Esophagus squamous epithelium (tissue), 5 donors: ENCODE measurements at regions not wholly inside any gene's neighbourhood (a gene's known extent, or its start where the extent isn't known, plus 50 kb on each side); places are given as distances from the start of the nearest gene placed in this dataset.

Source experiments
- DNase-seq: peaks from one replicate; lab custom pipeline; 2025; lab: John Stamatoyannopoulos, UW
- H3K27ac ChIP-seq, 4 donors: fragments of 200-600 bp; sonication (generic); one replicate each; pipeline ENCODE4 v1.5.1; 2016 to 2019; ENCODE audit warnings: mild to moderate bottlenecking in 1 of 4
- H3K27me3 ChIP-seq, 4 donors: fragments of 200-600 bp; sonication (generic); 1 replicate in 3 of 4; 2 replicates in 1 of 4; pipeline versions ENCODE4 v1.5.1 to v1.6.0; 2017 to 2021; ENCODE audit warnings: antibody characterized with exemption in 1 of 4
- H3K36me3 ChIP-seq, 3 donors: fragments of 200-600 bp; sonication (generic); one replicate each; pipeline ENCODE4 v1.5.1; 2016 to 2019
- H3K4me1 ChIP-seq, 3 donors: fragments of 200-600 bp; sonication (generic); one replicate each; pipeline ENCODE4 v1.5.1; 2017 to 2019
- H3K4me3 ChIP-seq, 4 donors: fragments of 200-600 bp; sonication (generic); 1 replicate in 3 of 4; 2 replicates in 1 of 4; pipeline ENCODE4 v1.5.1; 2016 to 2019; ENCODE audit warnings: mild to moderate bottlenecking in 2 of 4, moderate library complexity in 1 of 4
- H3K9me3 ChIP-seq, 3 donors: fragments of 200-600 bp; sonication (generic); one replicate each; pipeline ENCODE4 v1.5.1; 2016 to 2019
- CTCF ChIP-seq, 6 experiments: fragments of 450-650 bp in 4 of 6; fragments of 200-600 bp in 2 of 6; sonication (generic) in 2 of 6; IDR thresholded peaks; one replicate each; pipeline ENCODE4 v1.5.1; 2016 to 2019; ENCODE audit warnings: antibody characterized with exemption in 6 of 6, mild to moderate bottlenecking in 4 of 6, moderate library complexity in 4 of 6
- POLR2A ChIP-seq, 4 donors: fragments of 450-650 bp; IDR thresholded peaks; one replicate each; pipeline ENCODE4 v1.6.1; 2017; ENCODE audit warnings: antibody characterized with exemption in 4 of 4, mild to moderate bottlenecking in 4 of 4, moderate library complexity in 3 of 4
- WGBS, 2 donors: methylation state at CpG; one replicate each; pipeline ENCODE4 v1.1.5; 2018; 5-methylcytosine and 5-hydroxymethylcytosine counted together
- intact Hi-C: fragments of 100-400 bp; cut with DNase I; formaldehyde crosslinking; loops from one replicate; pipeline ENCODE4 v1.15.0; 2022
- donor health status: DM: yes; HTN: yes; CAD: no.

DNA sequence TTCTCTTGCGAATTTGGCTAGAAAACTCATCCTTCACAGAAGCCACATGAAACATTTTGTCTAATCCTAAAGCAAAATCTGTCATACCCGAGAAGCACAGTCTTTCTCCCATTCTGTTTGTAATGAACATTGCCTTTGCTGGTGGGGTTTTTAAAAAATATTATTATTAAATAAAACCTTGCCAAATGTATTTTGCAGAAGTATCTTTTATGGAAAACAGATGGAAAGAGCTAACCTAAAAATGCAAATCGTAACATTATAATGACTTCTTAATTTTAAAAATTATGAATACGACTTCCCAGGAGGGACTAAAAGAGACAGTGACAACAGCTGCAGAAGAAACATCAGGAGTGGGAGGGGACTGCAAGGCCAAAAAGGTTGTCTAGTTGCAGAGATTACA is 246.3 kb upstream of the TAS2R1 start:
- TF ChIP-seq CTCF (IDR thresholded peaks at IDR 0.05), result no peak
- no peak for TF ChIP-seq POLR2A (IDR thresholded peaks at IDR 0.05)
- WGBS, 2 donors, result 76 to 84% methylated on average over 4 of the region's 4 CpGs

DNA sequence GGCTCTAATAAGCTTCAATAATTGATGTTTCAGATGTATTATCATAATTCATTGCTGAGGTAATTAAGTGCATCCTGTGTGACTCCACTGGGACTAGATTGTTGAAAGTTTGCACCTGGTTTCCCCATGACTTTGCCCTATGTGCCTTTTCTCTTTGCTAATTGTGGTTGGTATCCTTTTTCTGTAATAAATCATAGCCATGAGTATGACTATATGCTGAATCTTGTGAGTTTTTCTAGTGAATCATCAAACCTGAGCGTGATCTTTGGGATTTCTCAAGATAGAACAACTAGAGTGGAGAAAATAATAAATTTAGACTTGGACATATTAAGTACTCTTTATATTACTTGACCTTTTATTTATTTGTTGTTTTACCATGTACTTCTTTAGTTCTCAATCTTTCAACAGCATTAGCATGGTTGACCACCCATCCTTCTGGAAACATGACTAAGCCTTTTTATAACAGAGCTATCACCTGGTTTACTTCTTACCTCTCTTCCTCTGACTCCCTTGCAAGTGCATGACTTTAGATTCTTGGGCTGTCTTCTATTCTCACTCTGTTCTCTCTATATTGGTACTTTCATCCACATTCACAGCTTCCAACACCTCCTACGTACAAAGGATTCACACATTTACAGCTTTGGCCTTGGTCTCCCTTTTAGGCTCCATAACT is 239.6 kb upstream of the TAS2R1 start:
- Histone ChIP-seq H3K27ac (no peak overlapping the region), H3K4me3 (no peak overlapping the region), H3K4me1 (no peaks in the 10 kb centered on the region), H3K27me3 (no peaks in the 10 kb centered on the region), H3K9me3 (peaks cover 0 to 19% (median 0%) of the 10 kb centered on the region in 3 donors), H3K36me3 (no peaks in the 10 kb centered on the region)
- no peak for DNase-seq
- intact Hi-C loops, result no loop called here
- WGBS, 2 donors, result 50 to 56% methylated on average over 2 of the region's 2 CpGs
- no peak for TF ChIP-seq POLR2A (IDR thresholded peaks at IDR 0.05)
- TF ChIP-seq CTCF (IDR thresholded peaks at IDR 0.05), result no peak

More for the DNA sequence above, 246.3 kb upstream of the TAS2R1 start:
- no peak overlapping the region for H3K27ac ChIP-seq
- intact Hi-C loops, result no loop called here
- no peaks in the 10 kb centered on the region for H3K36me3 ChIP-seq
- peaks cover 0 to 3% (median 0%) of the 10 kb centered on the region in 3 donors for H3K9me3 ChIP-seq
- no peaks in the 10 kb centered on the region for H3K4me1 ChIP-seq
- no peaks in the 10 kb centered on the region for H3K27me3 ChIP-seq
- H3K4me3 ChIP-seq, result no peak overlapping the region
- DNase-seq, result no peak

GRCh38 chr5:9865574-9865973 is 235.4 kb upstream of the TAS2R1 start:
- 71% methylated on average over 1 of the region's 1 CpG for WGBS, 2 donors
- Histone ChIP-seq H3K4me1 (no peaks in the 10 kb centered on the region), H3K36me3 (no peaks in the 10 kb centered on the region)

DNA sequence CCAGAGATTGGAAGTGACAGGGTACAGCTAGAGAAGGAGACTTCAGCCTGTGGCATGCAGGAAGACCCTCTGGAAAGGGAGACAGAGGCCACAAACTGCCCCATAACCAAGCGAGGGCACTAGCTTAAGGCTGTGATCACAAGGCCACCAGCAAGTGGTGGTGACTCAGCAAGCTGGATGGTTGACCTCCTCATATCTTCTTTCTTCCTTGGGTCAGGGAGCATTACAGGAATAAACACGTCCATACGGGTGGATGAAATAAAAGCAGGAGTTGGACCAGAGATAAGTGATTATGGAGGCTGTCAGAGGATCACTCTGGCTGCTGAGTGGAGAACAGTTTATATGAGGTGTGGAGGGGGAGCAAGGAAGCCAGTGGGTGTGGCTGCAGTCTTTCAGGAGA is 234.6 kb upstream of the TAS2R1 start:
- DNase-seq, result no peak
- H3K36me3 ChIP-seq, result no peaks in the 10 kb centered on the region
- H3K4me1 ChIP-seq, result no peaks in the 10 kb centered on the region
- peaks cover 0 to 22% (median 0%) of the 10 kb centered on the region in 3 donors for H3K9me3 ChIP-seq
- intact Hi-C loops, result no loop called here
- no peaks in the 10 kb centered on the region for H3K27me3 ChIP-seq
- TF ChIP-seq POLR2A (IDR thresholded peaks at IDR 0.05) (no peak), CTCF (IDR thresholded peaks at IDR 0.05) (no peak)
- WGBS, 2 donors, result 71 to 94% methylated on average over 2 to 3 of the region's 3 CpGs
- H3K27ac ChIP-seq, result no peak overlapping the region
- H3K4me3 ChIP-seq, result no peak overlapping the region

More at GRCh38 chr5:9865574-9865973, 235.4 kb upstream of the TAS2R1 start:
- intact Hi-C loops, result no loop called here
- Histone ChIP-seq H3K9me3 (peaks cover 0 to 22% (median 0%) of the 10 kb centered on the region in 3 donors), H3K4me3 (no peak overlapping the region), H3K27me3 (no peaks in the 10 kb centered on the region), H3K27ac (no peak overlapping the region)
- no peak for TF ChIP-seq CTCF (IDR thresholded peaks at IDR 0.05)
- no peak for TF ChIP-seq POLR2A (IDR thresholded peaks at IDR 0.05)
- no peak for DNase-seq

DNA sequence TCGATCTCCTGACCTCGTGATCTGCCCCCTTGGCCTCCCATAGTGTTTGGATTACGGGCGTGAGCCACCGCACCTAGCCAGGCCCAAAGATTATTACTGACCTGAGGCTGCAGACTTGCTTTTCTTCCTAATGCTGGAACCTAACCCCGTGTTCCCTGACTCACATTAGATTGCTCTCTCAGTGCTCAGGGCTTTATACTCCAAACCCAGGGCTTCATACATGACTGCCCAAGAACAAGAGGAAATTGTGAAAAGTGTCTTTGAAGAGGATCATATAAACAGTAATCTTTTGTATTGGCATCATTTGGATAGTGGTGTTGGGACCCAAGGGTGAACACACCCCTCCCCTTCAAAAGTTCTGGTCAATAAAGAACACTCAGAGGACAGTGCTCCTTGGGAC is 233.3 kb upstream of the TAS2R1 start:
- DNase-seq, result no peak
- TF ChIP-seq CTCF (IDR thresholded peaks at IDR 0.05) (no peak), POLR2A (IDR thresholded peaks at IDR 0.05) (no peak)
- no peaks in the 10 kb centered on the region for H3K4me1 ChIP-seq
- H3K36me3 ChIP-seq, result no peaks in the 10 kb centered on the region
- WGBS, 2 donors, result 78 to 88% methylated on average over 6 of the region's 6 CpGs
- peaks cover 0 to 22% (median 0%) of the 10 kb centered on the region in 3 donors for H3K9me3 ChIP-seq
- no peak overlapping the region for H3K27ac ChIP-seq
- no peak overlapping the region for H3K4me3 ChIP-seq
- H3K27me3 ChIP-seq, result no peaks in the 10 kb centered on the region
- intact Hi-C loops, result no loop called here
